GM10266 (cell line): ENCODE measurements at regions not wholly inside any gene's neighbourhood (a gene's known extent, or its start where the extent isn't known, plus 50 kb on each side); places are given as distances from the start of the nearest gene placed in this dataset.

ENCODE experiments used
- DNase-seq: peaks from one replicate; pipeline ENCODE4 v3.0.0; 2012; ENCODE audit errors: extremely low spot score
- CTCF ChIP-seq: IDR thresholded peaks from 2 replicates; pipeline ENCODE4 v1.5.1; 2012; ENCODE audit warnings: mild to moderate bottlenecking, low read depth; ENCODE audit not compliant: control insufficient read depth, insufficient read depth; ENCODE audit errors: missing control alignments

DNA sequence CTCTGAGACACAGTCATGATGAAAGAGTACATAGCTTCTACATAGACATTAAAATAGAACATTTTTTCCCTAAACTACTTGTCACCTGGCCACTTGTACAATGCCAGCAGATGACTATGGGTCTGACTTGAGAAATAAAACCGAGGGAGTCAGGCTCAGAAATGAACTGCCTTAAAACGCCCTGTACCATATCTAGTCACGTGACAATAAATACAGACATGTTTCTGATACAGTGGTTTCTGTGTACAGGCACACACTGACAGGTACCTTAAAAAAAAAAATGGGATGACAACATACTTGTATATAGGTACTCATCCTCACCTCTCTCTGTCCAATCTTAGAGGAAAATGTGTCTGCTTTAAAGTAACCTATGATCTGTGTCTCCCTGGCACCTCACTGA is 144.1 kb downstream of the SH3BGRL2 start:
- no peak for TF ChIP-seq CTCF
- DNase-seq, result no peak

DNA sequence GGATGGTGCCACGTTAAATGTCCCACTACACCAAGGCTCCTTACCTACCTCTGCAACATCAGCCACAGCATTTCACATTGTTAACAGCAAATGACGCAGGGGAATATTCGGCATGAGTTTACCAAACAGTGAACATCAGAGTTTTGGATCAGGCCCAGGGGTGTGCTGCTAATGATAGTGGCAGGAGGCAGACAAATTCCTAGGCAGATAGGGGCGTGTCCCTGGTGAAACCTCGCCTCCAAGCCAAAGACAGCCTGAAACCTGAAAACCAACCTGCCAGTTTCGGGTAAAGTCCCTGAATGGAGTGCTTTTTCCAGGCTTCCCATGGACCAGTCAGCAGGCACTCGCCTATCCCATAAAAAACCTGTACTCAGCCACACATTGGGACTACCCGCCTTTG is 133.6 kb downstream of the SH3BGRL2 start:
- no peak for TF ChIP-seq CTCF

DNA sequence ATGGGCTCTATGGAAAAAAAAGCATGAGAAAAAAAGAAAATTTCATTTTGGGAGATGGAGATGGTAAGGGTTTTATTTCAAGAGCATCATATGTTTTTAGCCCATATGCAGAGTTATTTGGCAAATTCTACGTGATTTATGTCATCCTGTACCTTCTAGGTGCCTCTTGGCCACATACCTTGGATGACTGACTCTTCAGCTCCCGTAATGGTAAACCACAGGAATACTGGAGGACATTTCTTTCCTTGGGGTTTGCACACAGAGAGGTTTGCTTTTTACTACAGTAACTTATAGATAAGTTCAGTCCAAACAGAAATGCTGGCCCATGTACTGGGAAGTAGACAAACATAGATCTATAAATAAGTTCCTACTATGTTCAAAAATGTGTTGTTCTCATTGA is 132.2 kb downstream of the SH3BGRL2 start:
- no peak for TF ChIP-seq CTCF
- DNase-seq, result no peak

More for the DNA sequence above, 133.6 kb downstream of the SH3BGRL2 start:
- no peak for DNase-seq

DNA sequence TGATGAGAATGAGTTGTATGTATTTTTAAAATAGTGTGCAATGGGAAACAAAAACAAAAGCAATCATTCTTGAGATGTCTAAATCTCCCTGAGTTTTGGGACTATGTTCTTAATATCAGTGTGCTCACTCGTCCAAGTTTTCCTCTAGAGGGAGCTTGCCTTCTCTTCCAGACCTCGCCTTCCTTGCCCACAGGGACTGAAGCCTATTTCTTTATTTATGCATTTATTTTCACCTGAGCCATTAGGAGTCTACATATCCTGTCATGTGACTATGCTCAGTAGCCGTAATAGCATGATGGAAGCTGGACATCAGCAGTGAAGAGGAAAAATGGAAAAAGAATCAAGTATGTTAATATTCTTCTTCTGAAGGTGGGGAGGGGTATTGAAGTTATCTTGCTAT is 131.2 kb downstream of the SH3BGRL2 start:
- TF ChIP-seq CTCF, result no peak
- DNase-seq, result no peak

DNA sequence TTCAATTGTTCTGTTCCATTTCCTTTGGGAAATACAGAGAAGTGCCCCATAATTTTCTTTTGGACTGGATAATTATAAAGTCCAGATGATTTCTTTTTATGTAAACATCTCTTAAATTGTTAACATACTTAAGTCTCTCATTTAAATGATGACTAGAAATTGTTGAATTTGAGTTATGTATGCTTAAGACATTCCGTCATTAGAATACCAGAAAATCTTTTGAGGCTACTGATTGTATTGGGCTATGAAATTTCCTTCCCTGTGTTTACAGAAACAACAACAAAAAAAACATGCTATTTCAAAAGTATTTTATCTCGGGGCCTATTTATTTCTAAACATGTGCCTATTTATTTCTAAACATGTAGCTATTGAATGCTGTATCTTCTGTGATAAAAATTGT is 125.4 kb downstream of the SH3BGRL2 start:
- DNase-seq, result no peak
- TF ChIP-seq CTCF, result no peak

DNA sequence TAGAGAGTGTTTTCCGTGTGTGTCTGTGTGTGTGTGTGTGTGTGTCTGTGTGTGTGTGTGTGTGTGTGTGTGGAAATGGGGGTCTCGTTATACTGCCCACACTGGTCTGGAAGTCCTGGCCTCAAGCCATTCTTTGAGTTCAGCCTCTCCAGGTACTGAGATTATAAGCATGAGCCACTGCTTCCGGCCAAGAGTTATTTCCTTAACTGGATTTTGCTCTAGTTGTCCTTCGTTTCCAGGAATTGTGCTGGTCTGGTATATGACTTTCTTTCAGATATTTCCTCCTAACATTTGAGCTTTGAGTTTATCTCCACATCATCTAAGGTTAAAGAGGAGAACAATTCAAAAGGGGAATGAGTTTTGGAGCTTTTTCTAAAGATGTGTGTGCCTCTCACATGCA is 124.8 kb downstream of the SH3BGRL2 start:
- DNase-seq, result no peak
- TF ChIP-seq CTCF, result no peak
